ENCODE measurements at regions not wholly inside any gene's neighbourhood (a gene's known extent, or its start where the extent isn't known, plus 50 kb on each side); places are given as distances from the start of the nearest gene placed in this dataset.

- Histone ChIP-seq H3K4me1 (replicated peaks) (no peaks in the 10 kb centered on the region), H3K4me3 (no peak overlapping the region), H3K27ac (no peak overlapping the region), H3K36me3 (no peaks in the 10 kb centered on the region), H3K9me3 (no peaks in the 10 kb centered on the region), H3K27me3 (replicated peaks; ENCODE audit: insufficient read depth) (no peaks in the 10 kb centered on the region)
- DNase-seq (ENCODE audit: low spot score): no peak
- WGBS: 96% methylated on average over 3 of the region's 3 CpGs
- TF ChIP-seq POLR2A (IDR thresholded peaks at IDR 0.05): no peak
- intact Hi-C loops (cut with DNase I): no loop called here
Observed at GRCh38 chr3:193080821-193081365, 160.1 kb upstream of the PLAAT1 start.

DNA sequence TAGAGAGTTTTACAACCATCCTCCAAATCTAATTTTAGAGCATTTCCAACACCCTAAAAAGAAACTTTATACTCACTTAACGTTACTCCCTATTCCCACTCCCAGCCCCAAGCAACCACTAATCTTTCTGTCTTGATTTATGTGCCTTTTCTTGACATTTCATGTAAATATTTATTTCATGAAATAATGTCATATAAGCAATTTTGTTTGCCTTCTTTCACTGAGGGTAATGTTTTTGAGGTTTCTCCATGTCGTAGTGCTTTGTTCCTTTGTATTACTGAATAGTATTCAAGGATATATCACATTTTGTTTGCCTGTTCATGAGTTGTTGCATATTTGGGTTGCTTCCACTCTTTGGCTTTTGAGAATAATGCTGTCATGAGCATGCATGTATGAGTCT lies 155.4 kb upstream of the PLAAT1 start:
- 56% methylated on average over 2 of the region's 2 CpGs for WGBS
- TF ChIP-seq, protein P1, sequence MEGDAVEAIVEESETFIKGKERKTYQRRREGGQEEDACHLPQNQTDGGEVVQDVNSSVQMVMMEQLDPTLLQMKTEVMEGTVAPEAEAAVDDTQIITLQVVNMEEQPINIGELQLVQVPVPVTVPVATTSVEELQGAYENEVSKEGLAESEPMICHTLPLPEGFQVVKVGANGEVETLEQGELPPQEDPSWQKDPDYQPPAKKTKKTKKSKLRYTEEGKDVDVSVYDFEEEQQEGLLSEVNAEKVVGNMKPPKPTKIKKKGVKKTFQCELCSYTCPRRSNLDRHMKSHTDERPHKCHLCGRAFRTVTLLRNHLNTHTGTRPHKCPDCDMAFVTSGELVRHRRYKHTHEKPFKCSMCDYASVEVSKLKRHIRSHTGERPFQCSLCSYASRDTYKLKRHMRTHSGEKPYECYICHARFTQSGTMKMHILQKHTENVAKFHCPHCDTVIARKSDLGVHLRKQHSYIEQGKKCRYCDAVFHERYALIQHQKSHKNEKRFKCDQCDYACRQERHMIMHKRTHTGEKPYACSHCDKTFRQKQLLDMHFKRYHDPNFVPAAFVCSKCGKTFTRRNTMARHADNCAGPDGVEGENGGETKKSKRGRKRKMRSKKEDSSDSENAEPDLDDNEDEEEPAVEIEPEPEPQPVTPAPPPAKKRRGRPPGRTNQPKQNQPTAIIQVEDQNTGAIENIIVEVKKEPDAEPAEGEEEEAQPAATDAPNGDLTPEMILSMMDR (IDR thresholded peaks at IDR 0.05): no peak
- TF ChIP-seq POLR2A (IDR thresholded peaks at IDR 0.05): no peak
- no peak for TF ChIP-seq POLR2AphosphoS5 (IDR thresholded peaks at IDR 0.05)
- H3K9me3 ChIP-seq: no peaks in the 10 kb centered on the region
- no peak overlapping the region for H3K27ac ChIP-seq
- H3K4me1 ChIP-seq (replicated peaks): no peaks in the 10 kb centered on the region
- H3K27me3 ChIP-seq (replicated peaks; ENCODE audit: insufficient read depth): no peaks in the 10 kb centered on the region
- no peak for DNase-seq (ENCODE audit: low spot score)
- intact Hi-C loops (cut with DNase I): no loop called here
- H3K36me3 ChIP-seq: no peaks in the 10 kb centered on the region
- H3K4me3 ChIP-seq: no peak overlapping the region

DNA sequence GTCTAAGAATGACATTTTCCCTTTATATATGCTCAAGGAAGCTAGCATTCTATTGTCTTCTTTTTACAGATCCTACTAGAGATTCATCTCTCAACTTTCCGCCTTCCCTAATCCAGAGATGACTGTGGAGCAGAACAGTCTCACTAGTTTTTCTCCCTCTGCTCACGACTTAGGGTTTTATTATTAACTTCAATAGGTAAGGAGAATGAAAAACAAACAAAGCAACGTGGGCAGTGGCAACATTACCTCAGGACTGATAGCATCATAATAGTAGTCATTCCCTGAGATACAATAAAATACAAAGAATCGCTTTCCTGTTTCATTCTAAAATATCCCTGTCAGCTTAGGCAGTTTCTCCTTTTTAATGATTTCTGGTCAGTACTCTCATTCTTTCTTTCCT lies 154.3 kb upstream of the PLAAT1 start:
- DNase-seq (ENCODE audit: low spot score): no peak
- no peaks in the 10 kb centered on the region for H3K4me1 ChIP-seq (replicated peaks)
- TF ChIP-seq POLR2A (IDR thresholded peaks at IDR 0.05) (no peak), POLR2AphosphoS5 (IDR thresholded peaks at IDR 0.05) (no peak)
- TF ChIP-seq, protein P1 (IDR thresholded peaks at IDR 0.05): no peak
- H3K27me3 ChIP-seq (replicated peaks; ENCODE audit: insufficient read depth): no peaks in the 10 kb centered on the region
- no peaks in the 10 kb centered on the region for H3K36me3 ChIP-seq
- H3K9me3 ChIP-seq: no peaks in the 10 kb centered on the region
- no peak overlapping the region for H3K27ac ChIP-seq
- no peak overlapping the region for H3K4me3 ChIP-seq
- intact Hi-C loops (cut with DNase I): no loop called here
- 22% methylated on average over 4 of the region's 4 CpGs for WGBS

DNA sequence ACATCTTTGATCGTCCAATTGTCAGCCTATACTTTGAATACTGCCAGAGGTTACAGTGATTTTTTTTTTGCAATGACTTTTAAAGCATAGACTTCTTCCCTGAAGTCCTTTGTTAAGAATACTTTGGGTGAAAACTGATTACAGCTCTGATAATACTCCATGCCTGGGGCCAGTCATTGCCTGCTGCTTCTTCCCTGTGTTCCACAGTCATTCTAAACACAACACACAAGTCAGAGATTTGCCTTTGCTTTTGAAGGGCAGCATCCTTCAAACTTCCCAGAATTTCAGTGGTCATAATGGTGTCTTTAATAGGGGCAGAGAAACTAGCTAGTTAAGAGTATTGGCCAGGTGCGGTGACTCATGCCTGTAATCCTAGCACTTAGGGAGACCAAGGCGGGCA lies 153.7 kb upstream of the PLAAT1 start:
- no peak for DNase-seq (ENCODE audit: low spot score)
- Histone ChIP-seq H3K4me3 (no peak overlapping the region), H3K27me3 (replicated peaks; ENCODE audit: insufficient read depth) (no peaks in the 10 kb centered on the region), H3K36me3 (no peaks in the 10 kb centered on the region), H3K27ac (no peak overlapping the region), H3K9me3 (no peaks in the 10 kb centered on the region), H3K4me1 (replicated peaks) (no peaks in the 10 kb centered on the region)
- TF ChIP-seq POLR2A (IDR thresholded peaks at IDR 0.05) (no peak), POLR2AphosphoS5 (IDR thresholded peaks at IDR 0.05) (no peak)
- TF ChIP-seq, protein P1 (IDR thresholded peaks at IDR 0.05): no peak
- intact Hi-C loops (cut with DNase I): no loop called here
- 76% methylated on average over 3 of the region's 3 CpGs for WGBS

DNA sequence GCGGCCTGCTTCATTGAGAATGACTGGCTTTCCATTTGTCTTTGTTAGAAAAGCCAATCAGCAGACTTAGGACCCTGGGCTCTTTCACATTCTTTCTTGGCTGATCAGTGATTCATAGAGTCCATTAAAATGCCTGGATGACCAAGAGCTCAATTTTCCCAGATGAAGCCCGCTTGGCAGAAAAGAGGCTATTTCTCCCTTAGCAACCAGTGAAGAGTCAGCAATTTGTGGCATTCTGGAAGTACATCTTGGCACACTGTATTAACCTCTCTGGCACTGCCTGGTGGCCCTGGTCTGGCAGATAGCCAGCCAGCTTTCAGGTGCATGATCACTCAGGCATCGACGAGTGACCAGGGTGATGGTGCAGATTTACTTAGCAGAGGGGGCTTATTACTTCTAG lies 145.7 kb upstream of the PLAAT1 start:
- intact Hi-C loops (cut with DNase I): no loop called here
- H3K36me3 ChIP-seq: no peaks in the 10 kb centered on the region
- H3K4me3 ChIP-seq: no peak overlapping the region
- H3K27me3 ChIP-seq (replicated peaks; ENCODE audit: insufficient read depth): no peaks in the 10 kb centered on the region
- no peaks in the 10 kb centered on the region for H3K9me3 ChIP-seq
- no peaks in the 10 kb centered on the region for H3K4me1 ChIP-seq (replicated peaks)
- no peak for TF ChIP-seq POLR2A (IDR thresholded peaks at IDR 0.05)
- no peak for TF ChIP-seq POLR2AphosphoS5 (IDR thresholded peaks at IDR 0.05)
- TF ChIP-seq, protein P1 (IDR thresholded peaks at IDR 0.05): no peak
- 44% methylated on average over 4 of the region's 4 CpGs for WGBS
- H3K27ac ChIP-seq: no peak overlapping the region
- DNase-seq (ENCODE audit: low spot score): no peak

Data from prostate gland (tissue), 2 donors.